BJ (cell line): ENCODE measurements at regions not wholly inside any gene's neighbourhood (a gene's known extent, or its start where the extent isn't known, plus 50 kb on each side); places are given as distances from the start of the nearest gene placed in this dataset.

Experiments used
- CTCF ChIA-PET: fragments of 350-600 bp; formaldehyde crosslinking; extraction: SDS; loops from one replicate; lab custom pipeline; 2021; ENCODE audit warnings: antibody characterized with exemption, inconsistent platforms; lab: Yijun Ruan, JAX
- POLR2A ChIA-PET: fragments of 300-600 bp; sonication (Branson Sonifier 250); formaldehyde crosslinking; extraction: SDS; loops from one replicate; lab custom pipeline; 2021; ENCODE audit warnings: antibody characterized with exemption; lab: Charles Lee
- DNase-seq: peaks from one replicate; pipeline ENCODE4 v3.0.0-alpha.2; 2011; ENCODE audit warnings: low read depth
- H3K27me3 ChIP-seq: 2 replicates; pipeline ENCODE4 v1.6.0; 2011; ENCODE audit warnings: low read length; ENCODE audit not compliant: control insufficient read depth, insufficient read depth
- H3K36me3 ChIP-seq: 2 replicates; pipeline ENCODE4 v1.5.1; 2011; ENCODE audit warnings: low read length; ENCODE audit not compliant: control insufficient read depth, insufficient read depth
- H3K4me3 ChIP-seq: 2 replicates; pipeline ENCODE4 v1.5.1; 2011; ENCODE audit warnings: low read depth, mild to moderate bottlenecking, control low read depth, low read length
- CTCF ChIP-seq: IDR thresholded peaks from 2 replicates; pipeline ENCODE4 v1.5.1; 2011; ENCODE audit warnings: low read depth, mild to moderate bottlenecking, control low read depth, inconsistent platforms, low read length, moderate library complexity; ENCODE audit not compliant: insufficient read depth

GRCh38 chr3:8338424-8338823 is 163.2 kb upstream of the LMCD1 start:
- Histone ChIP-seq H3K36me3 (no peaks in the 10 kb centered on the region), H3K4me3 (no peak overlapping the region), H3K27me3 (no peaks in the 10 kb centered on the region)
- no peak for TF ChIP-seq CTCF
- no peak for DNase-seq
- POLR2A ChIA-PET: no interaction called here
- CTCF ChIA-PET: no interaction called here

GRCh38 chr3:8341821-8342247 is 159.8 kb upstream of the LMCD1 start:
- ChIA-PET CTCF (no interaction called here), POLR2A (no interaction called here)
- H3K4me3 ChIP-seq: no peak overlapping the region
- no peaks in the 10 kb centered on the region for H3K27me3 ChIP-seq
- no peaks in the 10 kb centered on the region for H3K36me3 ChIP-seq
- no peak for DNase-seq
- TF ChIP-seq CTCF: no peak

- Histone ChIP-seq H3K4me3 (no peak overlapping the region), H3K27me3 (no peaks in the 10 kb centered on the region), H3K36me3 (no peaks in the 10 kb centered on the region)
- DNase-seq: no peak
- CTCF ChIA-PET: no interaction called here
- no peak for TF ChIP-seq CTCF
- POLR2A ChIA-PET: no interaction called here
Observed at GRCh38 chr3:8343058-8343457, 158.6 kb upstream of the LMCD1 start.

- no peak for TF ChIP-seq CTCF
- ChIA-PET CTCF (no interaction called here), POLR2A (no interaction called here)
Observed at GRCh38 chr3:8345398-8345797, 156.2 kb upstream of the LMCD1 start.

GRCh38 chr3:8348076-8348475 is 153.5 kb upstream of the LMCD1 start:
- Histone ChIP-seq H3K4me3 (no peak overlapping the region), H3K27me3 (no peaks in the 10 kb centered on the region), H3K36me3 (no peaks in the 10 kb centered on the region)
- CTCF ChIA-PET: interaction anchor here (1.6 kb wide), 1 partner anchor 23 kb away, joined by 3 read pairs; no protein-coding TSS in a partner anchor
- POLR2A ChIA-PET: no interaction called here
- TF ChIP-seq CTCF: no peak
- no peak for DNase-seq

More at GRCh38 chr3:8345398-8345797, 156.2 kb upstream of the LMCD1 start:
- DNase-seq: no peak
- no peak overlapping the region for H3K4me3 ChIP-seq
- no peaks in the 10 kb centered on the region for H3K36me3 ChIP-seq
- no peaks in the 10 kb centered on the region for H3K27me3 ChIP-seq
